HepG2 (cell line): ENCODE measurements at regions not wholly inside any gene's neighbourhood (a gene's known extent, or its start where the extent isn't known, plus 50 kb on each side); places are given as distances from the start of the nearest gene placed in this dataset.

ENCODE experiments used
- ELF1 ChIP-seq: sonication (generic); formaldehyde crosslinking; IDR thresholded peaks from 2 replicates; pipeline ENCODE4 v1.4.0; 2020; ENCODE audit warnings: missing genetic modification reagents
- FOXJ3 ChIP-seq: sonication (generic); formaldehyde crosslinking; IDR thresholded peaks from 2 replicates; pipeline ENCODE4 v1.4.0; 2020; ENCODE audit warnings: missing genetic modification reagents, mild to moderate bottlenecking, borderline replicate concordance
- IRX3 ChIP-seq: sonication (generic); formaldehyde crosslinking; IDR thresholded peaks from 2 replicates; pipeline ENCODE4 v1.8.1; 2023; ENCODE audit warnings: mild to moderate bottlenecking, low read depth, missing genetic modification reagents, borderline replicate concordance
- ISL2 ChIP-seq: sonication (generic); formaldehyde crosslinking; IDR thresholded peaks from 2 replicates; pipeline ENCODE4 v1.5.0; 2020; ENCODE audit warnings: missing genetic modification reagents
- KDM3A ChIP-seq: IDR thresholded peaks from 2 replicates; pipeline ENCODE4 v1.6.1; 2018; ENCODE audit warnings: low read depth, missing compliant biosample characterization
- KDM4B ChIP-seq: sonication (generic); formaldehyde crosslinking; IDR thresholded peaks from 2 replicates; pipeline ENCODE4 v1.4.0; 2020; ENCODE audit warnings: missing genetic modification reagents
- RFX1 ChIP-seq: fragments of 450-650 bp; IDR thresholded peaks from 2 replicates; pipeline ENCODE4 v1.6.1; 2017
- SMAD1 ChIP-seq: sonication (generic); formaldehyde crosslinking; IDR thresholded peaks from 2 replicates; pipeline ENCODE4 v1.4.0; 2020; ENCODE audit warnings: missing genetic modification reagents, low read depth, mild to moderate bottlenecking, borderline replicate concordance
- WIZ ChIP-seq: sonication (generic); formaldehyde crosslinking; IDR thresholded peaks from 2 replicates; pipeline ENCODE4 v1.5.1; 2020; ENCODE audit warnings: mild to moderate bottlenecking, missing genetic modification reagents
- ZBTB7A ChIP-seq: sonication (generic); formaldehyde crosslinking; IDR thresholded peaks from 2 replicates; pipeline ENCODE4 v1.8.0; 2022; ENCODE audit warnings: mild to moderate bottlenecking, missing genetic modification reagents
- ZBTB8A ChIP-seq: sonication (generic); formaldehyde crosslinking; IDR thresholded peaks from 2 replicates; pipeline ENCODE4 v1.4.0; 2020; ENCODE audit warnings: mild to moderate bottlenecking, low read depth, missing genetic modification reagents, borderline replicate concordance
- ZNF10 ChIP-seq: sonication (generic); formaldehyde crosslinking; IDR thresholded peaks from 2 replicates; pipeline ENCODE4 v1.4.0; 2020; ENCODE audit warnings: mild to moderate bottlenecking, low read depth, missing genetic modification reagents, borderline replicate concordance
- ZNF234 ChIP-seq: sonication (generic); formaldehyde crosslinking; conservative IDR thresholded peaks from 2 replicates; pipeline ENCODE4 v1.5.1; 2020; ENCODE audit warnings: mild to moderate bottlenecking, missing genetic modification reagents
- ZNF501 ChIP-seq: sonication (generic); formaldehyde crosslinking; IDR thresholded peaks from 2 replicates; pipeline ENCODE4 v1.5.1; 2020; ENCODE audit warnings: mild to moderate bottlenecking, moderate library complexity, missing genetic modification reagents
- ZNF598 ChIP-seq: sonication (generic); formaldehyde crosslinking; IDR thresholded peaks from 2 replicates; pipeline ENCODE4 v1.5.1; 2020; ENCODE audit warnings: mild to moderate bottlenecking, missing genetic modification reagents, borderline replicate concordance
- ZNF792 ChIP-seq: IDR thresholded peaks from 2 replicates; pipeline ENCODE4 v1.6.1; 2016
- TF ChIP-seq, protein P1 (sequence below): sonication (generic); formaldehyde crosslinking; IDR thresholded peaks from 2 replicates; pipeline ENCODE4 v1.4.0; 2020; ENCODE audit warnings: mild to moderate bottlenecking, missing genetic modification reagents
- TF ChIP-seq, protein P2 (sequence below): sonication (generic); formaldehyde crosslinking; IDR thresholded peaks from 2 replicates; pipeline ENCODE4 v1.5.1; 2020; ENCODE audit warnings: mild to moderate bottlenecking, missing genetic modification reagents, moderate library complexity

DNA sequence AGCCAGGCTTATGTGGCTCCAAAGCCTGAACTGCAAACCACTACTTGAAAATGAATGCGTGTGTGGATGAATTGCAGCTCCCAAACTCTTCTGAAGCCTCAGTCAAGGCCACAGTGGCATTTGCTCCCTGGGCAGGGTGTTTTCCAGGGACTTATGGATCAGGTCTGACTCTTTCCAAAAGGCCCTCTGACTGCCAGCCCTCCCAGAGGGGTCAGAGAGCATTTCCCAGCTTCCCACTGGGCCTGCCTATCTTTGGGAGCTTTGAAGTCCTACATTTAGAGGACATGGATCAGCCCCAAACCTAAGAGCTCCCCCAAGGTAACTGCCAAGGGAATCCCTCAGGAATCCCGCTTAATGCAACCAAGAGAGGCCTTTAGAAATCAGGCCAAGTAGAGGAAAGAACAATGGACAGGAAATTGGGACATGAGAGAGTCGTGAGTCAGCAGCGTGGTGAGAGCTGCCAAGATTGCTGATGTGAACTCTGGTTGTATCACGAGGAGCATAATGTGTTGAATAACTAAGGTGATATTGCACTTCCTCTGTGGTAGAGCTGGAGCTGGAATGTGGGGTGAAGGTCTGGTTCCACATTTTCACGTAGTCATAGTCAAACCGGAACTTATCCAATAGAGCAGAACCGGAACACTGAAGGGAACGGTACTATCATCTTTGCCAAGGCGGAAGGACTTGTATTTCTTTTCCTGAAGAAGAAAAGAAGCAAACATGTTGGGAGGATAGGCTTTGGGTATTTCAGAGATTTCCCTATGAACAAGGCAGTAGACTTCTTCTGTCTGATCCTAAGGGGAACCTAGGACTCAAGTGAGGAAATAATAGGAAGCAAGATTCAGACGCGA lies 99.4 kb upstream of the JUN start (continued):
- TF ChIP-seq ZNF598: no peak
- TF ChIP-seq SMAD1 (CRISPR knock-in tag): no peak
- TF ChIP-seq ZNF234 (CRISPR knock-in tag): no peak
- peak; percentile 22; the same call in 1 of the 2 replicates for TF ChIP-seq ELF1 (CRISPR knock-in tag)
- TF ChIP-seq ZNF10 (CRISPR knock-in tag): no peak
- TF ChIP-seq ZNF501 (CRISPR knock-in tag): 0 out of 2 replicates have a peak, but pooled peaks have one; percentile 38
- 0 out of 2 replicates have a peak, but pooled peaks have one; percentile 23 for TF ChIP-seq KDM3A
- no peak for TF ChIP-seq ZBTB8A
- TF ChIP-seq, protein P1, sequence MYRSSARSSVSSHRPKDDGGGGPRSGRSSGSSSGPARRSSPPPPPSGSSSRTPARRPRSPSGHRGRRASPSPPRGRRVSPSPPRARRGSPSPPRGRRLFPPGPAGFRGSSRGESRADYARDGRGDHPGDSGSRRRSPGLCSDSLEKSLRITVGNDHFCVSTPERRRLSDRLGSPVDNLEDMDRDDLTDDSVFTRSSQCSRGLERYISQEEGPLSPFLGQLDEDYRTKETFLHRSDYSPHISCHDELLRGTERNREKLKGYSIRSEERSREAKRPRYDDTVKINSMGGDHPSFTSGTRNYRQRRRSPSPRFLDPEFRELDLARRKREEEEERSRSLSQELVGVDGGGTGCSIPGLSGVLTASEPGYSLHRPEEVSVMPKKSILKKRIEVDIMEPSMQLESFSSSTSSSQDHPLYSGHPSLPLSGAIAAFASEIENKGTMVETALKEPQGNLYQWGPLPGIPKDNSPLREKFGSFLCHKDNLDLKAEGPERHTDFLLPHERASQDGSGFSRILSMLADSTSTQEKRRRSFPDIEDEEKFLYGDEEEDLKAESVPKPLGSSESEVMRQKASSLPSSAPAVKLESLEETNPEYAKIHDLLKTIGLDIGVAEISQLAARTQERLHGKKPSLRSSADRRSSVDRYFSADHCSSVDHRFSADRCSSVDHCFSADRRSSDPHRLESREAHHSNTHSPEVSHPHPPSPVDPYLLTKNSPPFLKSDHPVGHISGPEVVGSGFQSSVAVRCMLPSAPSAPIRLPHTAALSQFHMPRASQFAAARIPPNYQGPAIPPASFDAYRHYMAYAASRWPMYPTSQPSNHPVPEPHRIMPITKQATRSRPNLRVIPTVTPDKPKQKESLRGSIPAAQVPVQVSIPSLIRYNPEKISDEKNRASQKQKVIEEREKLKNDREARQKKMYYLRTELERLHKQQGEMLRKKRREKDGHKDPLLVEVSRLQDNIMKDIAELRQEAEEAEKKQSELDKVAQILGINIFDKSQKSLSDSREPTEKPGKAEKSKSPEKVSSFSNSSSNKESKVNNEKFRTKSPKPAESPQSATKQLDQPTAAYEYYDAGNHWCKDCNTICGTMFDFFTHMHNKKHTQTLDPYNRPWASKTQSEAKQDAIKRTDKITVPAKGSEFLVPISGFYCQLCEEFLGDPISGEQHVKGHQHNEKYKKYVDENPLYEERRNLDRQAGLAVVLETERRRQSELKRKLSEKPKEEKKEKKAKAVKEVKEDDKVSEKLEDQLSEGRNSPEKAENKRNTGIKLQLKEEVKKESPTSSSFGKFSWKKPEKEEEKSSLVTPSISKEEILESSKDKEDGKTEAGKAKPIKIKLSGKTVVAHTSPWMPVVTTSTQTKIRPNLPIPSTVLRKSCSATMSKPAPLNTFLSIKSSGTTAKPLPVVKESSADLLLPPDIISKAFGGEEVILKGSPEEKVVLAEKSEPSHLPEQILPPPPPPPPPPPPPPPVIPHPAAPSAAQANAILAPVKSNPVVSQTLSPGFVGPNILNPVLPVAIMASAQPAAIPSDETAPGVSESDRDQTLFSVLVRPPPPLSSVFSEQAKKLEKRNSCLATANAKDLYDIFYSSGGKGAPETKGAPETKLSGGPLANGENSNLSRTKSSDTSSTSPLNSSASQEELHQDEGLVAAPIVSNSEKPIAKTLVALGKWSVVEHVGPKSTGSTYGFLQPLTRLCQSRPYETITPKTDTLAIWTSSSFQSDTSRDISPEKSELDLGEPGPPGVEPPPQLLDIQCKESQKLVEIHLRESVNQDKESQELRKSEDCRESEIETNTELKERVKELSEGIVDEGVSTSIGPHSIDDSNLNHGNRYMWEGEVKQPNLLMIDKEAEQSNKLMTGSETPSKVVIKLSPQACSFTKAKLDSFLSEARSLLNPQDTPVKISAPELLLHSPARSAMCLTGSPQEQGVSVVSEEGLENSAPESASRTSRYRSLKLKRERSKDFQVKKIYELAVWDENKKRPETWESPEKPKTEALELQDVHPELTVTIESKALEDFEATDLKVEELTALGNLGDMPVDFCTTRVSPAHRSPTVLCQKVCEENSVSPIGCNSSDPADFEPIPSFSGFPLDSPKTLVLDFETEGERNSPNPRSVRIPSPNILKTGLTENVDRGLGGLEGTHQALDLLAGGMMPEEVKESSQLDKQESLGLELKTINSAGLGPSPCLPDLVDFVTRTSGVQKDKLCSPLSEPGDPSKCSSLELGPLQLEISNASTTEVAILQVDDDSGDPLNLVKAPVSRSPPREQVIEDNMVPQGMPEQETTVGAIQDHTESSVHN (CRISPR knock-in tag): no peak
- 0 out of 2 replicates have a peak, but pooled peaks have one; percentile 34 for TF ChIP-seq WIZ (CRISPR knock-in tag)
- TF ChIP-seq ZNF792: peak; percentile 42; the same call in 1 of the 2 replicates
- TF ChIP-seq IRX3 (CRISPR knock-in tag): no peak
- no peak for TF ChIP-seq FOXJ3 (CRISPR knock-in tag)
- 0 out of 2 replicates have a peak, but pooled peaks have one; percentile 41 for TF ChIP-seq ISL2
- TF ChIP-seq KDM4B (CRISPR knock-in tag): no peak
- TF ChIP-seq, protein P2, sequence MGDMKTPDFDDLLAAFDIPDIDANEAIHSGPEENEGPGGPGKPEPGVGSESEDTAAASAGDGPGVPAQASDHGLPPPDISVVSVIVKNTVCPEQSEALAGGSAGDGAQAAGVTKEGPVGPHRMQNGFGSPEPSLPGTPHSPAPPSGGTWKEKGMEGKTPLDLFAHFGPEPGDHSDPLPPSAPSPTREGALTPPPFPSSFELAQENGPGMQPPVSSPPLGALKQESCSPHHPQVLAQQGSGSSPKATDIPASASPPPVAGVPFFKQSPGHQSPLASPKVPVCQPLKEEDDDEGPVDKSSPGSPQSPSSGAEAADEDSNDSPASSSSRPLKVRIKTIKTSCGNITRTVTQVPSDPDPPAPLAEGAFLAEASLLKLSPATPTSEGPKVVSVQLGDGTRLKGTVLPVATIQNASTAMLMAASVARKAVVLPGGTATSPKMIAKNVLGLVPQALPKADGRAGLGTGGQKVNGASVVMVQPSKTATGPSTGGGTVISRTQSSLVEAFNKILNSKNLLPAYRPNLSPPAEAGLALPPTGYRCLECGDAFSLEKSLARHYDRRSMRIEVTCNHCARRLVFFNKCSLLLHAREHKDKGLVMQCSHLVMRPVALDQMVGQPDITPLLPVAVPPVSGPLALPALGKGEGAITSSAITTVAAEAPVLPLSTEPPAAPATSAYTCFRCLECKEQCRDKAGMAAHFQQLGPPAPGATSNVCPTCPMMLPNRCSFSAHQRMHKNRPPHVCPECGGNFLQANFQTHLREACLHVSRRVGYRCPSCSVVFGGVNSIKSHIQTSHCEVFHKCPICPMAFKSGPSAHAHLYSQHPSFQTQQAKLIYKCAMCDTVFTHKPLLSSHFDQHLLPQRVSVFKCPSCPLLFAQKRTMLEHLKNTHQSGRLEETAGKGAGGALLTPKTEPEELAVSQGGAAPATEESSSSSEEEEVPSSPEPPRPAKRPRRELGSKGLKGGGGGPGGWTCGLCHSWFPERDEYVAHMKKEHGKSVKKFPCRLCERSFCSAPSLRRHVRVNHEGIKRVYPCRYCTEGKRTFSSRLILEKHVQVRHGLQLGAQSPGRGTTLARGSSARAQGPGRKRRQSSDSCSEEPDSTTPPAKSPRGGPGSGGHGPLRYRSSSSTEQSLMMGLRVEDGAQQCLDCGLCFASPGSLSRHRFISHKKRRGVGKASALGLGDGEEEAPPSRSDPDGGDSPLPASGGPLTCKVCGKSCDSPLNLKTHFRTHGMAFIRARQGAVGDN: peak; percentile 36; the same call in 1 of the 2 replicates
- TF ChIP-seq ZBTB7A (CRISPR knock-in tag): no peak
- TF ChIP-seq RFX1: no peak
